NCI-H460 (cell line): ENCODE measurements at regions not wholly inside any gene's neighbourhood (a gene's known extent, or its start where the extent isn't known, plus 50 kb on each side); places are given as distances from the start of the nearest gene placed in this dataset.

Experiments used
- DNase-seq: peaks from one replicate; pipeline ENCODE4 v3.0.0-alpha.2; 2016; ENCODE audit warnings: low read depth; ENCODE audit errors: extremely low read depth

GRCh38 chr7:42460933-42461332 is 223.9 kb upstream of the GLI3 start:
- no peak for DNase-seq

DNA sequence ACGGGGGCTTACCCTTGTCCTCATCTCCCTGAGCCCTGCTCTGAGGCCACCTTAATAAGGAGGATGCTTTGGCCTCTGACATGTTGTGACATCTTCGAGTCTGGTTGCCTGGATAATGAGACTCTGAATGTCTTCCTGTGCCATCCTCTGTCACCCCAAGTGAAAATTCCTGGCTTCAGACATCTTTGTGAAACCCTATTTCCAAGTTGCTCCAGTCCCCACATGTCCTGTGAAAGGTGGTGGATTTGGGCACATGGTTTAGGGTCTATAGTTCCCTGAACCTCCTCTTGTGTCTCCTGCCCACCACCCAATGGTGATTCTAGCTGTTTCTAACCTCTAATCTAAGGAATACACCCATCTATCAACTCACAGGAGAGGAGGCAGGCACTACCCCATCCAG is 223.1 kb upstream of the GLI3 start:
- DNase-seq = no peak

DNA sequence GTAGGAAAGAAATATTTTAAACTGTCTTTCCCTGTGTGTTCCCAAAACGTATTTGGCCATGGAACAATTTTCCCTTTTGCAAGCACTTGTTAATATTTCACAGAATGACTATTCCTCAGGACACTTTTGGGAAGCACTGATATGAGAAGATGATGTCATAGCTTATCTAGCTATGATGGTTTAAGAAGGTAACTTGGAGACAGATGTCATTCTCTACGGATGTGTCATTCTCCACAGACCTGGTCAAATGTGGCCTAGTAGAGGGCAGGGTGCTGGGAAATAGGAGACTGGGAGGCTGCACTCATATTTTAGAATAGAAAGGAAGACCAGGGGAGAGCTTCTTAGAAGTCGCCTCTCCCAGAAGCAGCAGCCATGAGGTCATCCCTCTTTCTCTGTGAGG is 220.7 kb upstream of the GLI3 start:
- no peak for DNase-seq

- no peak for DNase-seq
Measured at GRCh38 chr7:42456756-42457276, 219.8 kb upstream of the GLI3 start.

GRCh38 chr7:42456267-42456666 is 219.3 kb upstream of the GLI3 start:
- no peak for DNase-seq

DNA sequence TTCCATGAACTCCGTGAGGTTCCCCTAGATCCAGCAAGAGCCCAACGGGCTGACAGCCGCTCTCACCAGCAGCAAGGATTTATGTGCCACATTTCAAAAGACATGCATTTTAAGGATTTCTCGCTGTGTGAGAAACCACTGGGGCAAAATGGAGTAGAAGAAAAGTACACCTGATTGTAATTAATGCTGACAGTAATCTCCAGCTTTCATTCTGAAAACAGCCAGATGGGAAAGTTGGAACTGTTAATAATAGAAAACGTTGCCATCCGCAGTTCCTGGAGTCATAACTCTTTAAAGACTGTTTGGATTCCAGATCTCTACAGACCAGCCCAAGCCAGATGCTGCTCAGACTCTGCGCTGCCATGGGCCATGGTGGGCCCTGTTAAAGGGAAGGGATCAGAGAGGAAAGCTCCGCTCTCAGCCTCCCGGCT is 216.9 kb upstream of the GLI3 start:
- no peak for DNase-seq

GRCh38 chr7:42452356-42452755 is 215.3 kb upstream of the GLI3 start:
- no peak for DNase-seq

DNA sequence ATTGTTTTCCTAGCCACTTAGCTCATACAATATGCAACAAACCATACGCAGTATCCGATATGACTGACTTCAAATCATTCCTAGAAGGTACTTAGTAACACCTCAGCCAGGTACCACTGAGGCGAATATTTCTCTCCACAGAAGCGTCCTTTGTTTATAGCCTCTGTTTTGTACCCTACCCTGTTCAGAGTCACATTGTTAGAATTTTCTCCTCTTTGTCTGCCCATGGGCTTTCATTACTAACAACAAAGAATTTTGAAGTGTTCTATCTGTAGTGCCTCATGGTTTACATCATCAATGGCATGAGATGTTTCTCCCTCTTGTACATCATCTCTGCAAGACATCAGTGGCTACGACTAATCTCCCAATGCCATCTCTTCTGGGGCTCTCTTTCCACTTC is 212.4 kb upstream of the GLI3 start:
- DNase-seq = no peak

GRCh38 chr7:42448901-42449300 is 211.9 kb upstream of the GLI3 start:
- DNase-seq = no peak

GRCh38 chr7:42445691-42446090 is 208.7 kb upstream of the GLI3 start:
- no peak for DNase-seq

DNA sequence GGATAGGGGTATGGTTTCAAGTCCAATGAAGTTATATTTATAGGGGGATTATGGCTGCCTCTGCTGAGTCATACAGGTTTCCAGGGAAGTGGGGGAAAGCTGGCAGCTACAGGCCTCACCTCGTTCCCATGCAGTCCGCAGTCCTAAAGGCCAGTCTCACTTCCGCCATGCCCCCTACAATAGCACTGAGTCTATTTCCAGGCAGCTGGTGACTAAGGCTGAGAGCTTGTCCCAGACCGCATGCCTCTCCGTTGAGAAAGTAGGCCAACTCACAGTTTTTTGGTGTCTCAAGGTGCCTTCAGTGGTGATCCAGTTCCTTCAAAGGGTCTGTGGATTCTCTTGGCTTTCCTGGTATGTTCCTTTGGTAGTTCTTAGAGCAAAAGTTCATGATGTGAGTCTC is 203.9 kb upstream of the GLI3 start:
- DNase-seq = no peak

DNA sequence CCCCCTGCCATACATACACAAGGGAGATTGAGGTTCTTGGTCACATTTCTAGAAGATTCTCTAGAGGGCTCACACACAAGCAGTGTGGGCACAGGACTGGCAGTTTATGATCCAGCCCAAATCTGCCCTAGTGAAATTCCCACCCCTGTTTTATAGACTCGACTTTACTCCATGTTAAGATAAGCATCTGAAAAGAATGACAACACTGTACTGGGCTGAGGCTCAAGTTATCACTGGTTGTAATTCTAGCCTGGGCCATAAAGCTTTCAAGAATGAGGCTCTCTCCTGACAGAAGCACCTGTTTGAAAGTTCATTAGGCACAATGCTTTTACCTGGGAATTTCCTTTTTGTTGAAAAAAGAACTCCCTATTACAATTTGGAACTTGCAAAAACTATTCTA is 195.6 kb upstream of the GLI3 start:
- DNase-seq = no peak

GRCh38 chr7:42431873-42432272 is 194.9 kb upstream of the GLI3 start:
- DNase-seq = no peak

DNA sequence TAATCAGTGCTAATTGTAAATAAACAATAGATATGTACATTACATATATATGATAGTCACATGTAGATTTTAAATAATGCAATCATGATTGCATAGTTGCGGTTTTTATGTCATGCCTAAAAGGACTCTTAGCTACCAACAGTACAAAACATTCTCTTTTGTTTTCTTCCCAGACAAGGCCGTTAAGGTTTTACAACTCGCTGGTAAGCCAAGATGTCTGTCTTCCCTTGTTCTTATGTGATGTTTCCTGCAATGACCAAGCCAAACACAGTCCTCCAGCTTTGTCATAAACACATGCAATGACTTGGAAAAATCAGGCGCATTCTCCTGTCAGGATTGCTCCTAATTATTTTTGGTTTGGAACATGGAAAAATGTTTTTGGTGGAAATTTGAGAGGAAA is 192.3 kb upstream of the GLI3 start:
- no peak for DNase-seq

DNA sequence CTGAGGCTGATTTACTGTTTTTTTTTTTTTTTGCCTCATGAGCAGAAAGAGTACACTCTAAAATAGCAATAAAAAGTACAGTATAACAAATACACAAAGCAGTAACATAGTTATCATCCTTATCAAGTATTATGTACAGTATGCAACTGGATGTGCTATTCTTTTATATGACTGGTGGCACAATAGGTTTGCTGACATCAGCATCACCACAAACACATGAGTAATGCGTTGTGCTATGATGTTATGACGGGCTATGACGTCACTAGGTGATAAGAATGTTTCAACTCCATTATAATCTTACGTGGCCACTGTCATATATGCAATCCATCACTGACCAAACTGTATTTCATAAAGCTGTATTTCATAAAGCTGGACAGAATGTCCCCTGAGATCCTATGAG is 189.2 kb upstream of the GLI3 start:
- no peak for DNase-seq

- DNase-seq = no peak
Measured at GRCh38 chr7:42414941-42415505, 178.0 kb upstream of the GLI3 start.

DNA sequence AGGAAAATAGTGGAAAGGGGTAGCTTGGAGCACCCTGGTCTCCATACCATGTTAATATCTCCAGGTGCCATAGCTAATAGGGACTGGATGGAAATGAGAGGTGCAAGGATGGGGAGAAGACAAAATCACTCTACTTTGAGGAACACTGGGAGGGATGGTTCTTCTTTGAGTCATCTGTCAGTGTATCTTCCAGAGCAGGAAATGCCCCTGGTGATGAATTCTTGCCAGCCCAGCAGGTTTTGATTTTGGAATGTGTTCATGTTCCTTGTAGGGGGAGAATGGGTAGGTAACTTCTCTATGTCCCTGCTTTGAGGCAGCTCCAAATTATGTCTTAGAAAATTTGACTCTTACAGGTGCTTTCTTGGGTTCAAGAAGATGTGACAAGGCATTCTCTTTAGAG is 177.0 kb upstream of the GLI3 start:
- no peak for DNase-seq

- DNase-seq = no peak
Measured at GRCh38 chr7:42409296-42409695, 172.3 kb upstream of the GLI3 start.

- DNase-seq = no peak
Measured at GRCh38 chr7:42407833-42408232, 170.8 kb upstream of the GLI3 start.

DNA sequence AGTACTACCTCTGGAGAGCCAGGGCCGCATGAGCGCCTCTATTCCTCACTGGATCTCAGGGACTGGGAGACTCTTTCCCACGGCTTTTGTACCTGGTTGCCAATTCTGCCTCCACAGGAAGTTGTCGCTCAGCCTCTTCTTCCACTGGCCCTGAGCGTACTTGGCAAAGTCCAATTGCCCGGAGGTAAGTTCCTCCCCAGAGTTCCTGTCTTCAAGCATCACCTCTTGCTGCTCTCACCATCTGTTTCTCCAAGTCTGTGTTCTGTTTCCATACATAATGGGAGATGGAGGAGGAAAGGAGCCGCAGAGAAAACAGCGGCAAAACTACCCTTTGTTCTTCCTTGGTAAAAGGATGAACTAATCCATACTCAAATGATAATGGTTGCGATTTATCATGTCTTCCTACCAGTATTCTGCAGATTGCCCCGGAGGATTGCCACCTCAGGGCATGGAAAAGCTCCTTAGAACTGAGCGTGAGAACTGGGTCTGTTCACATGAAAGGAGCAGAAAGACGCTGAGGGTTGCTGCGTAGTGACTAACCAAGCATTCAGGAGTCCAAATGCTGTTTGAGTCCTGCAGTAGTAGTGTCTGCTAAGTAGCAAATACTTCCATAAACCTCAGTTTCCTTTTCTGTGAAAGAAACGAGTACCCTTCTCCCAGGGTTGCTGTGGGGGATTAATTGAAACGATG is 170.2 kb upstream of the GLI3 start:
- DNase-seq = no peak

DNA sequence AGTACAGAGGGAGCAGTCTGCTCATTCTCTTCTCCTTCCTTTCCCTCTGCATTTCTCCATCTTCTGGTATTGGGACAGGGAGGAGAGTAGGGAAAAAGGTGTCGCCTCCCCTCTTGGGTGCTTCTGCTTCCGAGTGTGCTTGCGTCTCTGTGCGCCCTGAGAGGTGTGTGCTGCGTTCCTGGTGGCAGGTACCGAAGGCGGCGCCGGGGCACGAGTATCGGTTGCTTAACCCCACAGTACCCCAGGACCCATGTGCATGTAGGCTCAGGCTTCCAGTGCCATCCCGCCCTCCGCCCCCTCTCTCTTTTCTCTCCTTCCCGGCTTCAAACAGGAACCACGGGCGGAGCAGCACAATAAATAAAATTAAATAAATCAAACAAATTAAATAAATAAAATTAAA is 169.3 kb upstream of the GLI3 start:
- DNase-seq = no peak

- no peak for DNase-seq
Measured at GRCh38 chr7:42405782-42406181, 168.8 kb upstream of the GLI3 start.

- no peak for DNase-seq
Measured at GRCh38 chr7:42403831-42404230, 166.8 kb upstream of the GLI3 start.
